ENCODE measurements at regions not wholly inside any gene's neighbourhood (a gene's known extent, or its start where the extent isn't known, plus 50 kb on each side); places are given as distances from the start of the nearest gene placed in this dataset.

DNA sequence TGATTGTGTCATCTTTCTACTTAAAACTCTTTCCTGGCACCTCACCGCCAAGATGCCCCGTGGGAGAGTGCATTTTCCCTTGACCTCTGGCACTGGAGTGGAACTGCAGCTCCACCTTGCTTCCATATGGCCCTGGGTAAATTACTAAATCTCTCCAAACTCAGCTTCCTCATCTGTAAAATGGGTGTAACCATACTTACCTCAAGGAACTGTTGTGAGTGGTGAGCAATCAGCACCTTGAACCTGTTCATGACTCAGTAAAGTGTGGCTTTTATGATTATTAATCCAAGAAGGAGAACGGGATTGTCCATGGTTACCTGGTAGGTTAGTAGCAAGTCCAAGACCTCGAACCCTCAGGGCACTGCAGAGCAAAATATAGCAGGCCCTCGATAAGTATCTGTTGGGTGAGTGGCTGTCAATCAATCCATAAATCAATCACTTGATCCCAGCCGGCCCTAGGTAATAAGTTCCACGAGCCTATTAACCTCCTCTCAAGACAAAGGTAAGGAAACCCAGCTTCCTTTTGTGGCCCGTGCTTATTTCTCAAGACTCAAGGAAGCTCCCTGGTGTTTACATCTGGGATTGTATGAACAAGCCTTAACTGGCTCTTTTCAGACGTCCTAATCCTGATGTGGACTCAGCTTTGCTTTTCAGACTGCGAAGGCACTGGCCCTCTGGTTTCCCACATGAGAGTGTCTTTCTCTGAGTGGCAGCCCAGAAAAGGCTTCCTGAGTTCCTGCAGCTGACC, 114.0 kb upstream of the GJB5 start:
- TF ChIP-seq BCL11A (tag by site-specific recombination; IDR thresholded peaks at IDR 0.05; ENCODE audit: low read depth) (no peak), ZNF518A (tag by site-specific recombination; conservative IDR thresholded peaks at IDR 0.05; ENCODE audit: low read depth) (no peak), ZBTB17 (tag by site-specific recombination; IDR thresholded peaks at IDR 0.05) (no peak), ZNF473 (tag by site-specific recombination; IDR thresholded peaks at IDR 0.05) (no peak), ZNF747 (tag by site-specific recombination; IDR thresholded peaks at IDR 0.05) (no peak)
